ENCODE measurements at regions not wholly inside any gene's neighbourhood (a gene's known extent, or its start where the extent isn't known, plus 50 kb on each side); places are given as distances from the start of the nearest gene placed in this dataset.

DNA sequence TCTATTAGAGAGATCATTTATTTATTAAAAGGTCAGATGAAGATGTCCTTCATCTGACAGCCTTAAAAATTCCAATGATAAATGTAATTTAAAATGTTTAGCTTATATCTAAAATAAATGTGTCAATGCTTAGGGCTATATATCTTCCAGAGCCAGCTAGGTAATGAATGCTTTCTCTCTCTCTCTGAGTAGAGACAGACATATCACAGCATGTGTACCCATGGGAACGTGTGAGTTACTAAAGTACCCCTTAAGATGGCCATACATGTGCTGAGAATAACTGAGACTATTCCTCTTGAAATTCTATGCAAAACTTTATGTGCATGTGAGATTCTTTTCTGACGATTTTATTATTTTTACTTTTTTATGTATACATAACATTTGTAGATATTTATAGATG, 420.9 kb upstream of the ST6GAL2 start:
- no peak for DNase-seq (ENCODE audit: low spot score)

DNA sequence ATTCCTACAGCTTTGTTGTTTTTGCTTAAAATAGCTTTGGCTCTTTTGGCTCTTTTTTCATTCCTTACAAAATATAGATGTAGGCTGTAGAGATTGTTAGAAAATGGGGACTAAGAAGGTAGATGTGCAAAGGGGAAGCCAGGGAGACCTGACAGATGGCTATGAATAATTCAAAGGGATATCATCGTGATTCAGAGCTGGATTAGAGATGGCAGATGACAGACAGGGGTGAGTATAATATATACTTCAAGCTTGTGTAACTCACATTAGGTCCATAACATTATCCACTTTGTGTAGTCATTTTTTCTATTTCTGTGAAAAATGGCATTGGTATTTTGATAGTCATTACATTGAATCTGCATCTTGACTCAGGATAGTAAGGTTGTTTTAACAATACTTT, 422.9 kb upstream of the ST6GAL2 start:
- no peak for DNase-seq (ENCODE audit: low spot score)

DNA sequence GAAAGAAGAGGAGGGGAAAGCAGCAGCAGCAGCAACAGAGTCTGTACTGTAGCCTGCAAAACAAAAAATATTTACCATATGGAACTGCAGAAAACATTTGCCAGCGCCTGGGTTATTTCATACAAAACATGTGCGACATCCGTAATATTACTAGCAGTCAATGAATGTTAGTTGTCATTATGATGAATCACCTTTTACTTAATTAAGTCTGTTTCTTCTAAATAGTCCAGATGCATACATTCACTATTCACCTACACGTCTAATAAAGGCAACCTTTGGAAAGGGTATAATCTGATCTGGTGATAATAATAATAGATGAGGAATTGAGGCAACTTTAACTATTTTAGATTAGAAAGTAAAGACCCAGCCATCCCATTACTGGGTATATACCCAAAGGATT, 426.3 kb upstream of the ST6GAL2 start:
- DNase-seq (ENCODE audit: low spot score): peak; percentile 90

DNA sequence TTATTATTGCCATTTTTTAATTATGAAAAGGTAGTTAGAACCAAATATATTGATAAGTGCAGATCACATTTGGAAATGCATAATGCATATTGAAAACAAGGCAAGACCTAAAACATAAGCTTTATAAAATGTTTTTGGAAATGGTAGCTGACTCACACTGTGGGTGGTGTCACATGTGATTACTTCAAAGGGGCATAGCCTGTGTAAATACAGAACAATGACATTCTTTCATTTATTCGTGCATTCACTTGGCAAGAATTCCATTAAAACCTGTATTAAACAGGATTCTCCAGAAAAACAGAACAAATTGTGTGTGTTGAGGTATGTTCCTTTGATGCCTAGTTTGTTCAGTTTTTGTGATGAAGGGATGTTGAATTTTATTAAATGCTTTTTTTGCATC, 427.3 kb upstream of the ST6GAL2 start:
- no peak for DNase-seq (ENCODE audit: low spot score)

- peak; percentile 92 for DNase-seq (ENCODE audit: low spot score)
Measured at GRCh38 chr2:107320881-107321280, 434.9 kb upstream of the ST6GAL2 start.

DNA sequence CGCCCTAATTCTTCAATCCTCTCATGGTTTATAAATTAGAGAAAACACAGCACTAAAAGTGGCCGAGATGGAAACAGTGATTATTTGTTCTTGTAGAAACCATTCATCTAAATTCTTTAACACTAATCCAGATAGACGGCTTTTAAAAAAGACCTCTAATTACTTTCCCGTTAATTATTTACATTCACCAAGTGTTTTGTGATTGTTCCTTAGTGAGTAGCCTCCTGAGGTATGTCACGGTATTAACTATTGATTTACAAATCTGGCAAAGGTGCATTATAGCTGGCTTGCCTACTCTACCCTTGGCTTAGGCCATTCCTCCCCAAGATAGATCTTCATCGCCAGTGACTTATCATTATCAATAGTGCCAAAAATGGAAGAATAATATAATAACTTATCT, 436.4 kb upstream of the ST6GAL2 start:
- DNase-seq (ENCODE audit: low spot score): no peak

DNA sequence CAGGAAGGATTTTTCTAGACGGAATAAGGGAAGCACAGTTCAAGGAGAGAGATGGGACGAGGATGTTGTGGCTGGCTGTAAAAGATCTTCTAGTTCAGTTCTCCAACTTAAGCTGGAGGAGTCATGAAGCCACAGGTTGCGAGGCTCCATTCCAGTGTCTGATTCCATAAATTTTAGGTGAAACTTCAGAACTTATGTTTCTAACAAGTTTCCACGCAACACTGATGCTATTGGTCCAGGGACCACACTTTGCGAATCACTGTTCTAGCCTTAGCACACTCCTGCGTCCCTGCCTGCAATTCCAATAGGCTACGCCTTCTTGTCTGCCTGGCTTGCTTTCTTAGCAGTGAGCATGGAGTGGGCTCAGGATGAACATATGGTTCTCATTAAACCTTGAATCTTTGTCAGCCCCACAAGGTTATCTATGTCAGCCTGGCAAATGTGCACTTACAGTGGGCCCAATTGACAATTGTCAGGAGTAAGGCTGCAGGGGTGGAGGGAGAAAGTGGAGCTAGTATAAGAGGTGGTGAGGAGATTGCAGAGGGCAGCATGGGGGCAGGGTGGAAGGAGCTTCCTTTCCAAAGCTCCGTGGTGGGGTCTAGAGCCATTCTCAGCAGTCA, 438.1 kb upstream of the ST6GAL2 start:
- peak; percentile 98 for DNase-seq (ENCODE audit: low spot score)

GRCh38 chr2:107325981-107326786, 440.2 kb upstream of the ST6GAL2 start:
- no peak for DNase-seq (ENCODE audit: low spot score)

DNA sequence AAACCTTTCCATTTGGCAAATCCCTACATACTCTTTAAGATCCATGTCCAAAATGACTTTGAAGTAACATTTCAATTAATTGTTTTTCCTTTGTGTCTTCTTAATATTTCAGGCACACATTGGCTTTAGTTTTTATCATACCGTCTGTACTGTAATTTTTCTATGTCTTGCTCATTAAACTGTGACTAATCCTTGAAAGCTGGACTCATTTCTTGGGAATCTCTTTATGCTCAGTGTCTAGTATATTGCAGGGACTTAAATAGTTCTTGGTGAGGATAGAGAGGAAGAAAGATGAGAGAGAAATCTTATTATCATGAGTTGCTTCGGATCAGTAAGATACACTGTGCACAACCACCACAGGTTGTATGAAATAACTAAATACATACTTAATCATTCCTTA, 448.3 kb upstream of the ST6GAL2 start:
- no peak for DNase-seq (ENCODE audit: low spot score)

DNA sequence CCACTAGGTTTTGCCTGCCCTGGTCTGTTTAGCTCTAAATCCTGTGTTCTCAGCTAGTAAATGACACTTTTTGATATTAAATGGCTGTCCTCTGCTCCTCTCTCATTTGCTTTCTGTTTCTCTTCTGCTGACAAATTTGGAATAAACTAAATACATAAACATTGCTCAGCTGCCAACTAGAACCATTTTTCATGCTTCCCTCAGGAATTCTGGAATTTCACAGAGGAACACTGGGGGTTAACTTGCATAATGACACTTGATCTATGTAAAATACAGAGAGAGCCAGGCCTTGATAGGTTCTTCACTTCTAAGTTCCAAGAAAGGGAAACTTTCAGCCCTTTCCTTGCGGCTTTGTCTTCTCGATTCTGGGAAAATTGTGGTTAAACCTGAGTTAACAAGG, 450.6 kb upstream of the ST6GAL2 start:
- DNase-seq (ENCODE audit: low spot score): no peak

GRCh38 chr2:107337209-107337898, 451.4 kb upstream of the ST6GAL2 start:
- DNase-seq (ENCODE audit: low spot score): no peak

- no peak for DNase-seq (ENCODE audit: low spot score)
Measured at GRCh38 chr2:107338059-107338458, 452.1 kb upstream of the ST6GAL2 start.

DNA sequence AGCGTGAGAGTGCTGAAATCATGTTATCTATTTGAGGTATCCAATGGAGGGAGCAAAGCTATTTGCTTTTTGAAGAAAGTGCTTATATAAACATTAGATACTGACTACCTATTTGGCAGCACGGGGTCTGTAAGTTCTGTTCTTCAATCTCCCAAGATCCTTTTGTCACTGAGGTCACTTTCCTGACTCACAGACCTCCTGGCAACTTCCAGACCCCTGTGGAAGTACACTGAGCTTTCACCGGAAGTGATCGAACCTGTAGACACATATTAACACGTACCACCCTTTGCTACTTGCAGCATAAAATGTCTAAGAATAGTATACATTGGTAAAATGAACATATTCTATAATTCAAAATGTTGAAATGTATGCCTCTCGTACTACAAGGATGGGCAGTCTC, 452.6 kb upstream of the ST6GAL2 start:
- no peak for DNase-seq (ENCODE audit: low spot score)

DNA sequence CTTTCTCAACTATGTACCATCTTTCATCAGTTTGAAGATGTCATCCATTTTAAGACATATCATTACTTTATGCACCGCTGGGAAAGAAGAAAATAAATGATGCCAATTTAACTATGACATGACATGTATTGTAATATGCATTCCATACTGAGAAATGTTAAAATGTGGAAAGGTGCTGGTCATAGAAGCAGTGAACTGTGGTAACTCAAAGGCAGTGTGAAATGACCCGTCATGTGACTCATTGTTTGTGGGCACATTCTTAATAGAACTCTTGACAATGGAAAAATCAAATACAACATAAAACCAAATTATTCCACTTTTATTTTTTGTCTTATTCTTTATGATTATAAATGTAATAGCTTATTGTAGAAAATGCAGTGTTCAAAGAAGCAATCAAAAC, 455.0 kb upstream of the ST6GAL2 start:
- DNase-seq (ENCODE audit: low spot score): no peak

DNA sequence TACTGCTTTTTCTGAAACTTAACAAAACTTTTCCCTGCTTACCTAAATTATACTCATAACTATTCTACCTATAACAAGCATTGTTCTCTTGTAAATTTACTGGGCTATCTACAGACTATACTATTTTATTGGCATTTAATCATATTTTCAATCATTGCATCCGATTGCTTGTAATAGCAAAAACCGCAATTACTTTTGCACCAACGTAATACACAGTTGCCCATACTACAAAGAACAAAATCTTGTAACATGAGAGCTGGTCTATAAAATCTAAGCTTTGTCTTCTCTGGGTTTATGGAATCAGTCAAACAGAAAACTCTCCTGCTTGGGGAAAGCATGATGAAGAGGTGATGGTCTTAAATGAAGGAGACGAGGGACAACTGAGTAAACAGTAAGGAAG, 463.4 kb upstream of the ST6GAL2 start:
- DNase-seq (ENCODE audit: low spot score): no peak

- peak; percentile 19 for DNase-seq (ENCODE audit: low spot score)
Measured at GRCh38 chr2:107354175-107354574, 468.2 kb upstream of the ST6GAL2 start.

DNA sequence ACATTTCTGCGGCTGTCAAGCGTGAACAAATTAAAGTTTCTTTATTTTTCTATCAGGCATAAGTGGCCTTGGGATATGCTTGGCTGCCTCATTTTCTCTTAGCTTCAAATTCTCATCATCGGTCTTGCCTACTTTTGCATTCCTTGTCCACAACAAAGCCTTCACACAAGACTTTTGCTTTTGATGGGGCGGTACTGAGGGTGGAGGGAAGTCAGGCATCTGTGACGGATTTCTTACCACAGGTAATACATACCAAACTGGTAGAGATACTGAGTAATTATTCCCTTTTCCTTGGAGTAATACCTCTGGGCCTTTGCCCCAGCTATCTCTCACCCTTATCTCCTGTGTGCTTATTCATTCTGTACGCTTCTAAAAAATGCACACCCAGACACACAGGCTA, 468.3 kb upstream of the RGPD4 start:
- DNase-seq (ENCODE audit: low spot score): no peak

DNA sequence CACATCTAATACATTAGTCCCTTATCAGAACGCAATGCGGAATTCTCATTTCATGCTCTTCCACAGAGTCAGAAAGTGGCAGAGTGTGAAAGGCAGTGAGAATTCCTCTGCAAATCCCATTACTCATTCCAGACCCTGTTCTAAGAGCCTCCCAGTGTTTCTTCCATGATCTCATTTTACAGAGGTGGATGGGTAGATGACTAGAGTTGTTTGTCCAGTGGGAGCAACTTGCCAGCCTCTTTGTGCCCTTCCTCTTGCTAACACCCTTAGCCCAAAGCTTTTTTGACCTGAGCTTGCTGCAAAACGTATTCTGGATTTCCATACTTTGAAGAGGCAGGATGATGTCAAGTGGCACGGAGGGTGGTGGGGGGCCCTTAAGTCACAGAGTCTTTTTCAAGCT, 467.7 kb upstream of the RGPD4 start:
- no peak for DNase-seq (ENCODE audit: low spot score)

DNA sequence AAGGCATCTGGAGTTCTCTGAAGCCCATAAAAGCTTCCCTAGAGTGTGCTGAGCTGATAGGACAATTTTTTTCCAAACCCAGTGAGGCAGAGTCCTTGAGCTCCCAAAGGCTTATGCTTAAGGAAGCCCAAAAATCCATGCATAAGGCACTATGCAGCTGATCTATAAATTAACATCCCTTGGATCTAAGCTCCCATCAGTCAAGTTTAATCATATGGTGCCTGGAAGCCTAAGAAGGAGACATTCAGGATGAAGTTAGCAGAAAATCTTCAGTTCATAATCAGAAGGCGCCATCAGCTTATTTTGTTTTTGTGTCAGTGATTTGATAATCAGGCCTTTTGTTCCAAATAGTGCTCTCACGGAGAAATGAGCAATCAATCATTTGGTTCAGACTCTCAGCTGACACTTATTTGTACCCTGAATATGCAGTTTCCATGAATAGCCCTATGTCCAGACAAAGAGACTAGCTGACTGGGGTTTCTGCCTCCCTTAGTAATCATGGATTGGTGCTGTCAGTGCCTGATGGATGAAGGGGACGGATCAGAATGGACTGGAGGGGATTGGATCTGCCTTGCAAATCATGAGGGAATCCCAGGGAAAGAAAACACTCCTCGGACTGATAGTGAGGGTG, 464.8 kb upstream of the RGPD4 start:
- peak; percentile 81 for DNase-seq (ENCODE audit: low spot score)

GRCh38 chr2:107362993-107363392, 463.7 kb upstream of the RGPD4 start:
- no peak for DNase-seq (ENCODE audit: low spot score)

DNA sequence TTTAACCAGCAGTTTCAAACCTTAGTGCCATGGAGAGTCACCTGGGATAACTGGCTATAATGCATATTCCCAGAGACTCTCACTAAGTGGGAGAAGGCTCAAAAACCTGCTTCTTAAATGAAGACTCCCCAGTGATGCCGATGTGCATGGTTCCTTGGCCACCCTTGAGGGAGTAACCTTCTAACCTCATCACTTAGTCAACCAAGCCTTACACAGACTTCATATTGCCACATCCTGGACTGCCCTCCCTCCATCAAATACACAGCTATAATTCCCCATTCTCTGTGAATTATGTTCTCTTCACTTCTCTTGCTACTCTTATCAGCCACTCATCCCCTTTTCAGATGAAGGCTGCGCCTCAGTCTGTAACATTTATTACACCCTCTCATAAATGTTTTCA, 462.9 kb upstream of the RGPD4 start:
- DNase-seq (ENCODE audit: low spot score): no peak

- no peak for DNase-seq (ENCODE audit: low spot score)
Measured at GRCh38 chr2:107364361-107364950, 462.2 kb upstream of the RGPD4 start.

All from SK-N-DZ (cell line).